H1 (cell line): ENCODE measurements at regions not wholly inside any gene's neighbourhood (a gene's known extent, or its start where the extent isn't known, plus 50 kb on each side); places are given as distances from the start of the nearest gene placed in this dataset.

Source experiments
- CTCF ChIA-PET: fragments of 300-600 bp; sonication (Branson Sonifier 250); formaldehyde crosslinking; loops from one replicate; lab custom pipeline; 2021; ENCODE audit not compliant: partially characterized antibody; lab: Charles Lee
- POLR2A ChIA-PET: fragments of 300-600 bp; sonication (Branson Sonifier 250); formaldehyde crosslinking; loops from one replicate; lab custom pipeline; 2021; ENCODE audit warnings: inconsistent platforms; ENCODE audit not compliant: partially characterized antibody; lab: Charles Lee
- DNase-seq, 2 experiments: peaks; one replicate each; pipeline versions ENCODE4 v3.0.0 to v3.0.0-alpha.2; 2010 to 2022; ENCODE audit warnings: low spot score in 2 of 2, low read depth in 1 of 2, mixed read lengths in 1 of 2
- FAIRE-seq: peaks from 2 replicates; lab custom pipeline; 2011; peaks lifted over from hg19 to GRCh38; lab: Jason Lieb, UNC
- H2AFZ ChIP-seq: 2 replicates; pipeline ENCODE4 v1.8.1; 2012; ENCODE audit warnings: low read length, inconsistent platforms
- H2AK5ac ChIP-seq: 2 replicates; pipeline ENCODE4 v1.6.1; 2013; ENCODE audit warnings: low read depth, low read length
- H2BK120ac ChIP-seq: replicated peaks from 2 replicates; pipeline ENCODE3; 2013; ENCODE audit warnings: low read depth, low read length, inconsistent platforms
- H2BK12ac ChIP-seq: 2 replicates; pipeline ENCODE4 v1.6.1; 2013; ENCODE audit warnings: low read depth, low read length
- H2BK15ac ChIP-seq: 2 replicates; pipeline ENCODE4 v1.6.1; 2013; ENCODE audit warnings: low read length
- H2BK20ac ChIP-seq: 2 replicates; pipeline ENCODE4 v1.6.1; 2013; ENCODE audit warnings: low read length
- H2BK5ac ChIP-seq: 2 replicates; pipeline ENCODE4 v1.6.1; 2013; ENCODE audit warnings: low read depth, low read length
- H3K14ac ChIP-seq: 2 replicates; pipeline ENCODE4 v1.6.1; 2013; ENCODE audit warnings: inconsistent platforms; ENCODE audit not compliant: insufficient read length
- H3K18ac ChIP-seq: 2 replicates; pipeline ENCODE4 v1.6.1; 2013; ENCODE audit warnings: low read length; ENCODE audit errors: extremely low read depth
- H3K23ac ChIP-seq: 2 replicates; pipeline ENCODE4 v1.6.1; 2013; ENCODE audit warnings: inconsistent platforms; ENCODE audit not compliant: insufficient read length
- H3K23me2 ChIP-seq: 2 replicates; pipeline ENCODE4 v1.6.1; 2013; ENCODE audit warnings: low read depth, low read length
- H3K27ac ChIP-seq: 2 replicates; pipeline ENCODE4 v1.6.1; 2011; ENCODE audit warnings: low read depth, low read length, inconsistent platforms
- H3K27me3 ChIP-seq, 4 experiments: replicated peaks in 1 of 4; 1 replicate in 1 of 4; 2 replicates in 3 of 4; pipeline versions ENCODE4 v1.6.1 to v1.8.1; 2011 to 2013; ENCODE audit warnings: low read length in 3 of 4, mild to moderate bottlenecking in 3 of 4, inconsistent platforms in 2 of 4, mixed read lengths in 2 of 4, moderate library complexity in 1 of 4; ENCODE audit not compliant: control insufficient read depth in 3 of 4, insufficient read depth in 3 of 4; ENCODE audit errors: extremely low read depth in 1 of 4
- H3K36me3 ChIP-seq, 4 experiments: 2 replicates each; pipeline versions ENCODE4 v1.6.1 to v1.8.1; 2011 to 2013; ENCODE audit warnings: mild to moderate bottlenecking in 4 of 4, low read length in 3 of 4, moderate library complexity in 2 of 4, control low read depth in 1 of 4, inconsistent platforms in 1 of 4; ENCODE audit not compliant: insufficient read depth in 4 of 4, control insufficient read depth in 2 of 4
- H3K4ac ChIP-seq: replicated peaks from 2 replicates; pipeline ENCODE3; 2013; ENCODE audit warnings: low read length, low read depth, mixed read lengths, inconsistent platforms; ENCODE audit not compliant: insufficient read length
- H3K4me1 ChIP-seq, 4 experiments: replicated peaks in 1 of 4; 1 replicate in 1 of 4; 2 replicates in 3 of 4; pipeline versions ENCODE4 v1.6.1 to v1.8.1; 2011 to 2013; ENCODE audit warnings: low read length in 3 of 4, inconsistent platforms in 2 of 4, mixed read lengths in 1 of 4; ENCODE audit not compliant: insufficient read depth in 4 of 4, control insufficient read depth in 3 of 4
- H3K4me2 ChIP-seq, 2 experiments: 2 replicates each; pipeline versions ENCODE4 v1.6.1 to v1.8.1; 2011 to 2013; ENCODE audit warnings: low read depth in 2 of 2, low read length in 2 of 2, control low read depth in 1 of 2, inconsistent platforms in 1 of 2, mild to moderate bottlenecking in 1 of 2; ENCODE audit not compliant: insufficient read depth in 1 of 2
- H3K4me3 ChIP-seq, 4 experiments: fragments of 200-600, 300-600 bp in 1 of 4; sonication (generic), shearing (Covaris generic), sonication (Bioruptor Twin) in 1 of 4; 2 replicates each; pipeline versions ENCODE4 v1.5.1 to v1.8.1; 2011 to 2016; ENCODE audit warnings: low read length in 4 of 4, low read depth in 3 of 4, control low read depth in 2 of 4, inconsistent platforms in 2 of 4, mild to moderate bottlenecking in 2 of 4, mixed read lengths in 1 of 4, moderate library complexity in 1 of 4; ENCODE audit not compliant: insufficient read depth in 2 of 4; ENCODE audit errors: extremely low read depth in 1 of 4
- H3K56ac ChIP-seq: replicated peaks from 2 replicates; pipeline ENCODE3; 2013; ENCODE audit warnings: low read depth, mild to moderate bottlenecking, mixed read lengths, low read length, inconsistent platforms; ENCODE audit not compliant: insufficient read length
- H3K79me1 ChIP-seq: 2 replicates; pipeline ENCODE4 v1.6.1; 2013; ENCODE audit warnings: low read depth, low read length, control low read depth
- H3K79me2 ChIP-seq, 2 experiments: 2 replicates each; pipeline versions ENCODE4 v1.6.1 to v1.8.1; 2012 to 2013; ENCODE audit warnings: low read length in 2 of 2, mild to moderate bottlenecking in 2 of 2, inconsistent platforms in 1 of 2; ENCODE audit not compliant: insufficient read depth in 2 of 2, control insufficient read depth in 1 of 2
- H3K9ac ChIP-seq, 4 experiments: replicated peaks in 1 of 4; 1 replicate in 1 of 4; 2 replicates in 3 of 4; pipeline versions ENCODE4 v1.6.1 to v1.8.1; 2011 to 2013; ENCODE audit warnings: low read depth in 3 of 4, low read length in 3 of 4, control low read depth in 2 of 4, mild to moderate bottlenecking in 2 of 4, moderate library complexity in 2 of 4, inconsistent platforms in 1 of 4; ENCODE audit errors: extremely low read depth in 1 of 4
- H3K9me3 ChIP-seq, 2 experiments: 2 replicates each; pipeline versions ENCODE4 v1.6.1 to v1.8.1; 2012 to 2013; ENCODE audit warnings: mild to moderate bottlenecking in 2 of 2, moderate library complexity in 2 of 2, control low read depth in 1 of 2, inconsistent platforms in 1 of 2, low read depth in 1 of 2, low read length in 1 of 2, mixed read lengths in 1 of 2; ENCODE audit not compliant: insufficient read depth in 2 of 2
- H4K20me1 ChIP-seq, 2 experiments: replicated peaks in 1 of 2; 2 replicates each; pipeline versions ENCODE3 to v1.8.1; 2011 to 2013; ENCODE audit warnings: inconsistent platforms in 2 of 2, low read length in 2 of 2, mild to moderate bottlenecking in 1 of 2; ENCODE audit not compliant: insufficient read depth in 2 of 2, control insufficient read depth in 1 of 2
- H4K5ac ChIP-seq: 2 replicates; pipeline ENCODE4 v1.6.1; 2013; ENCODE audit warnings: low read length, low read depth, mixed read lengths, inconsistent platforms; ENCODE audit not compliant: insufficient read length
- H4K8ac ChIP-seq: 2 replicates; pipeline ENCODE4 v1.8.0; 2013; ENCODE audit warnings: mild to moderate bottlenecking, moderate library complexity, low read length, inconsistent platforms; ENCODE audit not compliant: insufficient read depth; ENCODE audit errors: extremely low read depth
- H4K91ac ChIP-seq: replicated peaks from 2 replicates; pipeline ENCODE3; 2013; ENCODE audit warnings: low read length, mixed read lengths, inconsistent platforms; ENCODE audit not compliant: insufficient read length
- CHD2 ChIP-seq: IDR thresholded peaks from 2 replicates; pipeline ENCODE4 v1.6.1; 2012; ENCODE audit warnings: low read length, improper control_type of control experiment
- HDAC6 ChIP-seq: IDR thresholded peaks from one replicate; pipeline ENCODE4 v1.7.1; 2012; ENCODE audit warnings: low read depth, mild to moderate bottlenecking, inconsistent platforms, low read length, moderate library complexity
- KDM4A ChIP-seq: IDR thresholded peaks from one replicate; pipeline ENCODE4 v1.7.1; 2012; ENCODE audit warnings: low read depth, mild to moderate bottlenecking, moderate library complexity, low read length, inconsistent platforms; ENCODE audit not compliant: severe bottlenecking
- NRF1 ChIP-seq: IDR thresholded peaks from 2 replicates; pipeline ENCODE4 v1.6.1; 2011; ENCODE audit warnings: mild to moderate bottlenecking, low read depth, low read length, improper control_type of control experiment
- PHF8 ChIP-seq: fragments of 200-600 bp; sonication (generic); conservative IDR thresholded peaks from 2 replicates; pipeline ENCODE4 v1.7.1; 2012; ENCODE audit warnings: low read depth, mild to moderate bottlenecking, inconsistent platforms, low read length, moderate library complexity
- POLR2AphosphoS5 ChIP-seq: IDR thresholded peaks from 2 replicates; pipeline ENCODE4 v1.6.1; 2011; ENCODE audit warnings: low read depth, low read length
- RNF2 ChIP-seq: fragments of 200-900, 300-1000 bp; sonication (generic); IDR thresholded peaks from 2 replicates; pipeline ENCODE4 v1.7.1; 2016; ENCODE audit warnings: borderline replicate concordance, low read depth, mild to moderate bottlenecking, antibody characterized with exemption, low read length; ENCODE audit not compliant: poor library complexity, severe bottlenecking; ENCODE audit errors: missing control alignments
- TAF1 ChIP-seq: IDR thresholded peaks from 2 replicates; pipeline ENCODE4 v1.6.1; 2011; ENCODE audit warnings: mild to moderate bottlenecking, low read depth, low read length
- TBP ChIP-seq: IDR thresholded peaks from 2 replicates; pipeline ENCODE4 v1.6.1; 2011; ENCODE audit warnings: low read depth, low read length, improper control_type of control experiment
- YY1 ChIP-seq: IDR thresholded peaks from 2 replicates; pipeline ENCODE4 v1.6.1; 2011; ENCODE audit warnings: low read depth, mild to moderate bottlenecking, low read length
- WGBS, 2 experiments: shearing (Covaris generic) in 1 of 2; methylation state at CpG; one replicate each; pipeline versions ENCODE4 v1.1.6 to v1.1.7; 2013 to 2015; ENCODE audit warnings: low lambda C conversion rate in 2 of 2, mixed read lengths in 2 of 2, inconsistent platforms in 1 of 2, low coverage in 1 of 2, missing lambda C conversion rate in 1 of 2; ENCODE audit not compliant: insufficient replicate concordance in 2 of 2, insufficient coverage in 1 of 2, insufficient read length in 1 of 2; ENCODE audit errors: extremely low coverage in 1 of 2, missing lambda C conversion rate in 1 of 2; 5-methylcytosine and 5-hydroxymethylcytosine counted together
- TF ChIP-seq, protein P1 (sequence below): IDR thresholded peaks from 2 replicates; pipeline ENCODE4 v1.6.1; 2012; ENCODE audit warnings: inconsistent platforms

- CTCF ChIA-PET = interaction anchor here (0.6 to 5.0 kb wide), 5 partner anchors 15 to 83 kb away, joined by 3 to 39 read pairs (median 3); no protein-coding TSS in a partner anchor
- TF ChIP-seq POLR2AphosphoS5 (no peak), CHD2 (no peak), KDM4A (no peak), RNF2 (no peak), HDAC6 (no peak), NRF1 (no peak), TAF1 (no peak), YY1 (no peak), PHF8 (no peak), TBP (no peak)
- TF ChIP-seq, protein P1, sequence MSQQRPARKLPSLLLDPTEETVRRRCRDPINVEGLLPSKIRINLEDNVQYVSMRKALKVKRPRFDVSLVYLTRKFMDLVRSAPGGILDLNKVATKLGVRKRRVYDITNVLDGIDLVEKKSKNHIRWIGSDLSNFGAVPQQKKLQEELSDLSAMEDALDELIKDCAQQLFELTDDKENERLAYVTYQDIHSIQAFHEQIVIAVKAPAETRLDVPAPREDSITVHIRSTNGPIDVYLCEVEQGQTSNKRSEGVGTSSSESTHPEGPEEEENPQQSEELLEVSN = no peak
Measured at GRCh38 chr2:9753665-9754531, 89.4 kb upstream of the TAF1B start.

More at GRCh38 chr2:9753665-9754531, 89.4 kb upstream of the TAF1B start:
- Histone ChIP-seq H3K56ac (no peak overlapping the region), H3K79me2 (no peaks in the 10 kb centered on the region), H2AK5ac (no peak overlapping the region), H2AFZ (no peak overlapping the region), H3K36me3 (no peaks in the 10 kb centered on the region), H3K4ac (no peak overlapping the region), H3K9me3 (no peaks in the 10 kb centered on the region), H3K14ac (no peak overlapping the region), H2BK12ac (0 out of 2 replicates have a peak overlapping the region, but pooled peaks have one; percentile 23), H4K8ac (no peak overlapping the region; the same call in 1 of the 2 replicates), H3K23me2 (peaks cover 3% of the 10 kb centered on the region; the same call in 1 of the 2 replicates), H4K20me1 (no peaks in the 10 kb centered on the region), H3K27ac (no peak overlapping the region), H3K9ac (no peak overlapping the region), H3K23ac (no peak overlapping the region), H3K79me1 (no peaks in the 10 kb centered on the region), H3K4me1 (peaks cover 0 to 35% (median 14%) of the 10 kb centered on the region in 4 experiments; a peak in 6 of 7 replicates), H3K18ac (no peak overlapping the region; the same call in 1 of the 2 replicates), H2BK15ac (no peak overlapping the region), H2BK5ac (no peak overlapping the region), H4K5ac (no peak overlapping the region), H3K4me3 (no peak overlapping the region), H4K91ac (no peak overlapping the region), H2BK20ac (0 out of 2 replicates have a peak overlapping the region, but pooled peaks have one; percentile 3), H3K4me2 (0 out of 4 replicates have a peak overlapping the region, but pooled peaks of 1 of the 2 experiments have one; percentile 32), H3K27me3 (peaks cover 0 to 7% (median 2%) of the 10 kb centered on the region in 4 experiments; a peak in 2 of 7 replicates), H2BK120ac (no peak overlapping the region)
- no peak for DNase-seq
- WGBS, 2 experiments = 85% methylated on average over 28 of the region's 36 CpGs; no CpG with 5 or more reads in 1 of the 2 experiments
- FAIRE-seq = no peak
- POLR2A ChIA-PET = interaction anchor here (2.4 to 2.7 kb wide), 2 partner anchors 123 to 198 kb away, joined by 6 to 8 read pairs; partner anchors contain the start of genes ADAM17 and YWHAQ
